ENCODE measurements at regions not wholly inside any gene's neighbourhood (a gene's known extent, or its start where the extent isn't known, plus 50 kb on each side); places are given as distances from the start of the nearest gene placed in this dataset.
"Not testable (repeated sequence)": the region's sequence is repeated elsewhere in the genome, so short reads cannot be mapped to it uniquely, and the experiment has no call there.

DNA sequence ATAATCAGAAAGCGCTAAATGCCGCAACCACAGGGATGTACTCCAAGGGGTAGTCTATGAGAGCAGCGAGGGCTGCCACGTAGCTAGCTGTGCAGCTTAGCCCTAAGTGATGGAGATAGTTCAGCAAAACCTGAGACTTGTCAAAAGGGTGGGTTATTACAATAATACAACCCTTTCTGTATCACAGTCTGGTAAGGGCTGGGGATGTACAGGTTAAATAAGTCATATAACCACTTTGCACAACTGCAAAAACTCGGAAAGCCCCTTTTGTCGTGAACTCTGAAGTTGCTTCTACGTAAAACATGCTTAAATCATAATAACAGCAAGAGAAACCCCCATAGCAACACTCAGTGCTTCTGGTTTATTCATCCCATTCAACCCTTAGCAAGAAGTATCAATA lies 598.8 kb downstream of the SUCLG1 start:
- no peak for DNase-seq

DNA sequence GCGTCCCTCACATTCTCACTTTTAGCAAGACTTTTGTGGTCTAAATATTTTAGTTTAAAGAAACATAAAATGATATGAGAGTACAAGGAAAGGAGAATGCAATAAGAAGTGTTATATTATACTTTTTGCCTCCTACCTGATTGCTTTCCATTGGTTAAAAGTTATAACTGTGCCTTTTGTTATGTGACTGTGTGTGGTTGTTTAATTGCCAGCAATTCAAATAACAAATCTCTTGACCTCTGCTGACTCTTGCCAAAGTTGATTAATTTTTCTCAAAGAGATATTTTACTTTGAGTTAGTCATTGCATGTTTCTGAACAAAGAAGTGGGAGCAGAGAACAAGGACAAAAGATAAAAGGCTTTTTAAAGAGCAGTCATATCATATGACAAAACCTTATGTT lies 599.5 kb downstream of the SUCLG1 start:
- DNase-seq, result no peak

DNA sequence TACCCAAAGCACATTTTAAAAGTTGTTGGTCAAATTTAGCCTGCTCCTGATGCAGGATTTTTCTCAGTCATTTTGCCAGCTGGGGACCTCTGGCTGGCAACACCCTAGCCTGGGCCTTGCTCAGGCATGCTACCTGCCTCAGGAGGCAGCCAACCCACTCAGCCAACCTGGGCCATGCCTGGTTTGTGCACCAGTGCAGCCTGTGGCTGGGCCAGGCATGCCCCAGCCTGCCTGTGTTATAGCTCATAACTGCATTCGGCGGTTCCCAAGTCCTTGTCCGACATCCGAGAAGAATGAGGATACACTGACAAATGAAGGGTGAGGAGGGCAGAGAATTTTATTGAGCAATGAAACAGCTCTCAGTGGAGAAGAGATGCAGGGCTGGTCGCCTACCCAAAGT lies 608.0 kb downstream of the SUCLG1 start:
- DNase-seq, result no peak

DNA sequence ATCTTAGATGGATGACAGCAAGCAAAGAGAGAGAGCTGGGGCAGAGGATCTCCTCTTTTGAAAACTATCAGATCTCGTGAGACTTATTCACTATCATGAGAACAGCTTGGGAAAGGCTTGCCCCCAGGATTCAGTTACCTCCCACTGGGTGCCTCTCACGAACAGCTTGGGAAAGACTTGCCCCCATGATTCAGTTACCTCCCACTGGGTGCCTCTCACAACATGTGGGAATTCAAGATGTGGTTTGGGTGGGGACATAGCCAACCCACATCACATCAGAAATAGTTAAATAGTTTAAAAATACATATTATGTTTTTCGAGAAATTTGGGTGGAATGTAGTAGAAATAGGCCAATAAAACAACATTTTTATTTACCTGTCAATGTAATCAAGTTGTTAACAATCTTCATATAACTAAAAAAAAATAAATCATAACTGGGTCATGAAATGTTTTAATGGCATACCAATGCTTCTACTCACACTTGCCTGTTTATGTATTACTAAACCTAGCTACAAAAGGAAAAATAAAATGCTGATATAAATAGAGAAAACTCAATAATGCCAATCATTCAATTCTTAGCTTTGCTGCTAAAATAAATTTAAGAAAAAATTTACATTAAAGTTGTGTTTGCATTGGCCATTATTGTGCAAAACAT lies 608.9 kb downstream of the SUCLG1 start:
- DNase-seq, result no peak

DNA sequence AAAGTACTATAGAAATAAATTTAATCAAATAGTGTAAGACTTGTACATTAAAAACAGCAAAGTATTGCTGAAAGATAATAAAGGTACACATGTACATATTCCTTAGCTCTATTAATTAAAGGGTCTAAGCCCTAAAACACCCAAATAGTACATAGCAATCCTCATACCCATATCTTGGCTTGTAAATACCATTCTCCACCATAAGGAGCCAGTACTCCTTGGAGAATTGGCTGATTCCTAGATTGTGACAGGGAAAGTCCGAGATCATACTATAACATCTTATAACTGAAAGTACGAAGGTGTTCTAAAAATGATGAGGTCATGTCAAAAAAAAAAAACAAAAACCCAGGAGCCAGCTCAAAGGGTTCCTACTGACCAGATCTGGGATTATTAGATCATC lies 614.6 kb downstream of the SUCLG1 start:
- no peak for DNase-seq

DNA sequence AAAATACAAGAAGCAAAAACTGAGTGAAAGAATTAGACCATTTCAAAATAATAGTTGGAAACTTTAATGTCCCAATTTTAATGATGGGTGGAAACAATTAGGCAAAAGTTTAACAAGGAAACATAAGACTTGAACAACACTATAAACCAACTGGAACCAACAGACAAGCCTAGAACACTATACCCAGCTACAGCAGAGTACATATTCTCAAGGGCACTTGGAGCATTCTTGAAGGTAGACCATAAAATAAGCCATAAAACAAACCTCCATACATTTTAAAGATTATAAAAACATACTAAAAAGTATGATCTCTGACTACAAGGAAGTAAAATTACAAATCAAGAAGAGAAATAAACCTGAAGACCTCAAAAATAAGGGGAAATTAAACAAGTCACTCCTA lies 616.7 kb downstream of the SUCLG1 start:
- DNase-seq, result no peak

DNA sequence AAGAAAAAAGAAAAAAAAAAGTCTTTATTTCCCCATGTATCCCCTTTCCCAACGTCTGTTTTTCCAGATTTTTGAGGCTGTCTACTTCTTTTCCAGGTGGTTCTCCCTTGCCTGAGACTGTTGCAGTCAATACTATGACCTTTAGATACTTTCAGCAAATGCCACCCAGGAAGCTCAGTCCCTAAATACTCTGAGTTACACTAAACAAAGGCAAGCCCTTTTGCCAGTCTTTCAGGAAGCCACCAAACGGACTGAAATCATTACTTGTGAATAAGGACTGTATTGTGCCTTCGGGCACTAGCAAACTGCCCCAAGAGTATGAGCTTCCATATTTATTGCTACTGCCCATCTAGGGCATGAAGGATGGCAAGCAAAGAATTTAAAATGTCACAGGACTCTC lies 621.3 kb downstream of the SUCLG1 start:
- no peak for DNase-seq

DNA sequence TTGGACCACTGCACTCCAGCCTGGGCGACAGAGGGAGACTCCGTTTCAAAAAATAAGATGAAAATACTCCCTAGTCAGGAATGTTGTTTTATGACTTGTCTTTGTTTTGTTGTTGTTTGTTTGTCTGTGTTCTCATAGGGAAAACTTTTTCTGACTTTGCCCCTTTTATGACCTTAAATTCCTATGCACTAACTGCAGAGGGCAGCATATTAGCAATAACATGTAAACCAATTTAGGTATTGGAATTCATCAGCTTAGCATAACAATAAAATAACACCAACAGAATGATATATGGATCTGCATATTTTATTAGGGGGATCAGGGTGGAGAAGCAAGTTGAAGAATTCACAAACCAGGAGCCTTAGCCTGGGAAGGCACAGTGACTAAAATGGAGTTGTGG lies 631.5 kb downstream of the SUCLG1 start:
- DNase-seq, result no peak

DNA sequence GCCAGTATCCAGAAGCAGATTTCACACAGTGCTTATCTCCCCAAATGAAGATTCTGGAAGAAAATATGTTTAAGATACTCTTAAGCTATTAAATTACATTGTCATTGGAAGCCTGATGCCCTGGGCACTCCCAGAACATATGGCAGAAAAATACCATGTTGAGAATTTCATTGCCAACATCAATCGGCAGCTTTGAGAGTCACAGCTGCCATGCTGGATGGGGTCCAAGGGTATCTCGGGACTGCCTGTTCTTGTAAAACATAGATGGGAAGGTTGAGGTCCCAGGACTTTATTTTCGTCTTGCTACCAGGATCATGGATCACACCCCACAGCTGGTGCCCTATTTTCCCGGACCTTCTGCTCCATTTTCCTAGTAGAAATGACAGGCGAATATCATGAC lies 632.5 kb downstream of the SUCLG1 start:
- DNase-seq, result peak; percentile 85 to 97

DNA sequence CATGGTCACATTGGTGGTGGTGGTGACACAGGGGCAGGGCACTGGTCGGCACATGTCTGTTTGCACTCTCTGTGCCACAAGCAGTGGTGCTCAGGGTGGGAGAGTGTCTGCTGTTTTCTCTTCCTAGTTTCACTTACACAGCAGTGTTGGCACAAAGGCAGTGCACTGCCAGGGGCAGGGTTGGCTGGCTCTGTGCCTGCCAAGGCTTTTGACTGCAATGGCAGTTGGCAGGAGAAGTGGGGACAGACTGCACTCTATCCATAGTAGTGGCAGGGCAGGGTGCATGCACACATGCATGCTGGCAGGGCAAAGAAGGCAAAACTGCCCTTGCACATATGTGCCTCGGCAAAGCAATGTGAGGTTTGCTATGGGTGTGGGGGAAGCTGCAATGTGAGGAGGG lies 635.9 kb downstream of the SUCLG1 start:
- DNase-seq, result no peak

DNA sequence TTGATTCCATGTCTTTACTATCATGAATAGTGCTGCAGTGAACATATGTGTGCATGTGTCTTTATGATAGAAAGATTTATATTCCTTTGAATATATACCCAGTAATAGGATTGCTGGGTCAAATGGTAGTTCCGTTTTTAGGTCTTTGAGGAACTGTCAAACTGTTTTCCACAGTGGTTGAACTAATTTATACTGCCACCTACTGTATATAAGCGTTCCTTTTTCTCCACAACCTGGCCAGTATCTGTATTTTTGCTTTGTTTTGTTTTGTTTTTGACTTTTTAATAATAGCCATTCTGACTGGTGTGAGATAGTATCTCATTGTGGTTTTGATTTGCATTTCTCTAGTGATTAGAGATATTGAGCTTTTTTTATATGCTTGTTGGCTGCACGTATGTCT lies 641.6 kb downstream of the SUCLG1 start:
- DNase-seq, result peak in 1 of 2 experiments; percentile 27

DNA sequence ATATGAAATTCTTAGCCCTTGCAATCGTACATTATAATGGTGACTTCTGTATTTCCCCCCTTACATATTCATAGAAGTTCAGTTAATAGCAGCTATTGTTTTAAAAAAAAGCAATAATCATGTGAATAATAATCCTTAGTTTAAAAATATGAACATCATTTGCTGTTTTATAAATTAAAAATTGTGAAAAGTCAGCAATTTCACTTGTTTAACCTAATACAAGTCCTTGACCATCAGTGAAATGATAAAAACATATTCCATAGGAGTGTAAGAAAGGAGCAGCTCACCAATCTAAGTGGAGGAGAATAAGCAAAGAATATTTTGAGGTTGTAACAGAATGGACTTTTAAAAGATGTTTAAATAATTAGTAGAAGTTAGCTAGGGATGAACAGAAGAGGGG lies 650.2 kb downstream of the SUCLG1 start:
- no peak for DNase-seq

DNA sequence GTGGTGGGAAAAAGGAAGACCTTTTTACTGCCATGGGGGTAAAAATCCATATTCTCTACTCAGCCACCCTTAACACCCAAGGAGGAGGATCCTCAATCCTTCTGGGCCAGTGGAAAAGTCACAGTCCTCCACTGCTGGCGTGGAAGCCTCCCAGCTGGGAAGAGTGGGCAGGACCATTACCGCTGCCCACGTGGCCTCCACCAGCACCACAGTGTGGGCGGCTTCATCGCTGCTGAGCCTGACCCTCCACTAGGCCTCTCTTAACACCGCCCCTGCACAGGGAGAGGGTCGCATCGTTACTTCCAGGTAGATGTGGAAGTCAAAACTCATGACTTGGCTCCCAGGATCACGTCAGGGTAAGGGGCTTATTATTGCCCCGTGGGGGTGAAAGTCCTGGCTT lies 656.5 kb downstream of the SUCLG1 start:
- no peak for DNase-seq

DNA sequence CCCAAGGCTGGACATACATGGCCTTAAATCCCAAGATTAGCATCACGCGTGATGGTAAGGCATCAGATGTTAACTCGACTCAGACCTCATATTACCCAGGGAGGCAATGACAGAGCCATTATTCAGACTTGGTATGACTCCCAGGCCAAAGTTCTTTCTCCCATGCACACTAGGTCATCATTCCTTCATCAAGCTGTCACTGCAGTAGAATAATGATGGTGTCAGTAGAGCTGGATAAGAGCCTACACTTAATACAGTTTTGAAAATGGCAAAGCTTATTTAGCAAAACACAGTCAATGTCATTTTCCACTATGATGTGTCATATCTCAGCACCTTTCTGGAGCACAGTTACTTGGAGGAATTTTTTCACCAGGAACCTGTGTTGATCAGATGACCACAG lies 663.3 kb downstream of the SUCLG1 start:
- no peak for DNase-seq

DNA sequence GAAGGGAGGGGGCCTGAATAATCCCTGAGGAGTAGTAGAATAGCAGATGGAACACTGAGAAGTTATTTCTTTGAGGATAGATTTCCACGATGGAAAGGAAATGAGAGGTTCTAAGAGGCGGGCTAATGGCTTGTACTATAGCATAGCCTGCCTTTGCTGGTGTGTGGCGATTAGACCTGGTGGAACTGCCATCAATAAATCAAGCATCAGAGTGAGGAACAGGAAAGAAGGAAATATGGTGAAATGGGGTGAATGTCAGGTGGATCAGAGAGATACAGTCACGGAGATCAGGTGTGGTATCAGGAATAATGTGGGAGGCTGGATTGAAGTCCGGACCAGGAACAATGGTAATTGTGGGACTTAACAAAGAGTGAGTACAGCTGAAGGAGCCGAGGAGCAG lies 668.6 kb downstream of the SUCLG1 start:
- DNase-seq, result not testable (repeated sequence)

DNA sequence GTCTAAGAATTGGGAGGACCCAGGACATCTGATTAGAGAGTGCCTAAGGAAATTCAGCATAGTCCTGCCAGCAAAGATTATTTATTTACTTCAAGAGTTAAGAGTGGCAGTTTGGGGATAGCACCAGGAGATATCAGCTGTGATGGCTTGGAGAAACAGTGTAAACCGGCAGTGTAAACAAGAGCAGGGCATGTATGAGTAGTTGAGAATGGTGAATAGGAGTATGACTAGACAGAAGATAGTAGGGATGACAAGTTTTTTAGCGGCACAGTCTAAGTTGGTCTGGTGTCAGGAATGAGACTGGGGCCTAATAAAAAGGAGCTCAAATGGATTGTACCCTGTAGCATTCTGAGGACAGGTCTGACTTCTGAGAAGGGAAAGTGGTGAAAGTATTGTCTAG lies 669.4 kb downstream of the SUCLG1 start:
- DNase-seq, result not testable (repeated sequence)

DNA sequence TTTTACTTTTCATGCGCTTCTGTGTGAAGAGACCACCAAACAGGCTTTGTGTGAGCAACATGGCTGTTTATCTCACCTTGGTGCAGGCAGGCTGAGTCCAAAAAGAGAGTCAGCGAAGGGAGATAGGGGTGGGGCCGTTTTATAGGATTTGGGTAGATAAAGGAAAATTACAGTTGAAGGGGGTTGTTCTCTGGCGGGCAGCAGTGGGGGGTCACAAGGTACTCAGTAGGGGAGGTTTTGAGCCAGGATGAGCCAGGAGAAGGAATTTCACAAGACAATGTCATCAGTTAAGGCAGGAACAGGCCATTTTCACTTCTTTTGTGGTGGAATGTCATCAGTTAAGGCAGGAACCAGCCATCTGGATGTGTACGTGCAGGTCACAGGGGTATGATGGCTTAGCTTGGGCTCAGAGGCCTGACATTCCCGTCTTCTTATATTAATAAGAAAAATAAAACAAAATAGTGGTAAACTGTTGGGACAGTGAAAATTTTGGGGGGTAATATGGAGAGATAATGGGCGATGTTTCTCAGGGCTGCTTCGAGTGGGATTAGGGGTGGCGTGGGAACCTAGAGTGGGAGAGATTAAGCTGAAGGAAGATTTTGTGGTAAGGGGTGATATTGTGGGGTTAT lies 670.0 kb downstream of the SUCLG1 start:
- not testable (repeated sequence) for DNase-seq

DNA sequence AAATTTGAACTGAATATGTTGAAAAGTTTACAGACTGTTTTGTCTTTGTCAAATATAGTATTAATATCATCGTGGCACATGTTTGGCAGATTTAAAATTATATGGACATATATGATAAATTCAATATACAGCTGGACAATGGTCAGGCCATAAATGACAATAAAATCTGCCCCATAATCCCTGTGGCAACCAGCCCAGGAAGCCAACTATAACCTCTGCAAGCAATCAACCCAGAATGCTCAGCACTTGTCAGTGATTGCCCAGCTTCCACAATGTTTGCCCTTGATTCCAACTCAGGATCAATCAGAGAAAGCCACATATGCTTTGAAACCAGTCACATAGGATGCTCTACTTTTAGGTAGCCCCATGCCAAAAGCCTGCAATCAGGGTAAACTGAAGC lies 671.9 kb downstream of the SUCLG1 start:
- DNase-seq, result no peak

DNA sequence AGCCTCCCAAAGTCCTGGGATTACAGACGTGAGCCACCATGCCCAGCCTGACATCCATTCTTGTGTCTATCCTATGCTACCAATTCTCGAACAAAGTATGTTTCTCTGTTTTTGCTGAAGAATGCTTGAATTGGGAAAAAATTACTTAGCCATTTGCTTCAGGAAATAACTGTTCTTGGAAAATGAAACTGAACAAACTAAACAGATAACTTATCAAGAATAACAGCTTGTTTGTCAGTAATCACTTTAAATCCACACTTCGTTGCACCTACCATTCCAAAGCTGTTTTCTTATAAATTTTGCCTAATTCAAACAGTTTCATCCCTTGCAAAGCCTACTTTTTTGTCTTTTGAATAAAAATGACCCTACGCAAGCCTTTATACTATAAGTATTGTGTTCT lies 672.9 kb downstream of the SUCLG1 start:
- DNase-seq, result no peak

DNA sequence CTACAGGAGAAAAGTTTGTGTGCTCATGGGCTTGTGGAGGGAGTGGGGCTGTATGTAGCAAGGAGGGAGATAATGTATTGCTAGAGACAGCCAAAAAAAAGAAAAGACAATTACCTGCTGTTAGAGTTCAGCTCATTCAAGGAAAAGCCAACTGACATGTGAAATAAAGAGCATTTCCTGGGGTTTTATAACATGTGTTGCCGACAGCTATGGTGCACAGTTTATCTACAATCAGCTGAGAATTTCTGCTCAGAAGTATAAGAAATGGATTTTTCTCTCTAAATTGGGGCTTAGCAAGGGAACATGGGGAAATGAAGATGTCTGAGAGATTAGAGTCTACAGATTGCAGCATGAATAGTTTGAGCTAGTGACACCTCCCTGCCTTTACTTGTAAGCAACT lies 674.1 kb downstream of the SUCLG1 start:
- no peak for DNase-seq

DNA sequence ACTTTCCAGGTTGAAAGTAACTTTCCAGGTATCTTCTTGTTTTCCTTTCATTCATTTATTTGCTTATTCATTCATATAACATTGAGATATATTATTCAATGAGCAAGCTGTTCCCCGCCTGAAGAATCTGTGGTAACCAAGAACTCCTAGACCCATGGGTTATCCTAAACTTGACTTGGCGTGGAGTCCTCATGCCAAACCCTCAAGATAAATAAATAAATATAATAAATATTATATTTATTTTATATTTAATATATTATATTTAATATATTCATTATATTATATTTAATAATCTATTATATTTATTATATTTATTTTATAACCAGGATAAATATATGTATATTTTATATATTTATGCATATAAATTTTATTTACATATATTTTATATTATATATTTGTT lies 674.8 kb downstream of the SUCLG1 start:
- DNase-seq, result no peak

DNA sequence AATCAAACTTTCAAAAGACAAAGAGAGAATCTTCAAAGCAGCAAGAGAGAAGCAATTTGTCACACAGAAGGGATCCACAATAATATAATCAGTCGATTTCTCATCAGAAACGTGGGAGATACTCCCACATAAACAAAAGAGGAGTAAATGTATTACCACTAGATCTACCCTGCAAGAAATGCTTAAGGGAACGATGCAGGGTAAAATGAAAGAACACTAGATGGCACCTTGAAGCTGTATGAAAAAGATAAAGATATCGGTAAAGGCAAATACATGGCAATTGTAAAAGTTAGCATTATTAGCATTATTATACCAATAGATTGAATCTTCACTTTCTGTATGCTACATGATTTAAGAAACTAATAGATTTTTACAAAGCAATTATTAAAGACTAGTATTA lies 677.0 kb downstream of the SUCLG1 start:
- DNase-seq, result peak in 1 of 2 experiments; percentile 26

DNA sequence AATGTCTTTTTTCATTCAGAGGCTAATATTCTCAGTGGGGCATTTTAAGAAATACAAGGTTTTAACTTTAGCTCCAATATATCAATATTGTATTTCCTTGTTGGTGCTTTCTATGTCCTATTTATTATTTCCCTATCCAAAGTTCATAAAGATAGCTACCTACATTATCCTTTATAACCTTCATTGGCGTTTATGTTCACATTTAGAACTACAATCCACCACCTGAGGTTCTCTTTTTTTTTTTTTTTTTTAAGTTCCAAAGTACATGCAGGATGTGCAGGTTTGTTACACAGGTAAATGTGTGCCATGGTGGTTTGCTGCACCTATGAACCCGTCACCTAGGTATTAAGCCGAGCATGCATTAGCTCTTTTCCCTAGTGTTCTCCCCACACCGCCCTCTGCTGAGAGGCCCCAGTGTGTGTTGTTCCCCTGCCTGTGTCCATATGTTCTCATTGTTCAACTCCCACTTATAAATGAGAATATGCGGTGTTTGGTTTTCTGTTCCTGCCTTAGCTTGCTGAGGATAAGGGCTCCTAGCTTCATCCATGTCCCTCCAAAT lies 694.6 kb downstream of the SUCLG1 start:
- DNase-seq, result no peak

DNA sequence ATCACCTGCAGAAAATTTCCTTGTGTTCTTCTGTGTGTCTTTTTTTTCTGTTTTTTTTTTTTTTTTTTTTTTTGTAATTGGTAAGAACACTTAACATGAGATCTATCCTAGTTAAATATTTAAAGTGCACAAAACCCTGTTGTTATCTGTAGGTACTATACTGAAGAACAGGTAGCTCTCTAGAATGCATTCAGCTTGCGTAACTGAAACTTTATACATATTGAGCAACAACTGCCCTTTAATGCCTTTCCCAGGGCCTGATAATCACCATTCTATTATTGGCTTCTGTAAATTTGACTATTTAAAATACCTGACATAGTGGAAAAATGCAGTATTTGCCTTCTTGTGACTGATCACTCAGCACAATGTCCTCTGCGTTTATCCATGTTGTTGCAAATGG lies 701.8 kb downstream of the SUCLG1 start:
- no peak for DNase-seq

DNA sequence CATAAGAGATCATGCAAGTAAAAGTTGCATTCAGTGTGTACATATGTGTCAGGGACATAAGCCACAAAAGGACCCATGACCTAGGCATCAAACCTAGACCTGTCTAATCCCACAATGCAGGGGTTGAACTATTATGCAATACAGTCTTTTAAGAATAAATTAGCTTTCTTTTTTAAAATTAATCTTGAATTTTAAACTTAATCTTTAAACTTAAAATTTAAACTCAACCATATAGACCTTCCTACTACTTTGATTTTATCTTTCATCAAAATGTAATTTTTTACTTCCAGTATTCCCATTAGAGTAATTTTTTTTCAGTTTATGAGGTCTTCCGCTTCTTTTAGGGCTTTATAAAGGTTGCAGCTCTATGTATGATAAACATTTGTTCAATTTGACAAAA lies 702.9 kb downstream of the SUCLG1 start:
- DNase-seq, result no peak

Data from NCI-H524 (cell line).